ENCODE measurements at regions not wholly inside any gene's neighbourhood (a gene's known extent, or its start where the extent isn't known, plus 50 kb on each side); places are given as distances from the start of the nearest gene placed in this dataset.

DNA sequence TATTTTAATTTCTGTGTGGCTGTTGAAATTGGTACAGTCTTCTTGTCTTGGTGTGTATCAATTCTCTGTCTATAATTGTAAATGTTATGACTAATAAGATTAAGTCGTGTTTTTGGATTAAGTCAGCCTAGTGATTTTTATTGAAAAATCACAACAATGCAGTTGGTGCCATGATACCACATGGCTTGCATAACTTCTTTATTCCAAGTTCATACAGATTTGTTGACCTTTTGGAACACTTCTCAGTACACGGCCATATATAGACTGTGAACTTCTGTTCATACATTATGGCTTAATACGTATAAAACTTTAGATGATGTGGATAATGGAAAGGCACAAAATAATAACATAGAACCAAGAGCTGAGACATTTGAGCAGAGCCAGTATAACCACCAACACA lies 121.2 kb upstream of the NAALADL2 start:
- Histone ChIP-seq H4K20me1 (ENCODE audit: low read depth) (no peaks in the 10 kb centered on the region), H3K36me3 (no peaks in the 10 kb centered on the region), H3K4me1 (peaks cover 11% of the 10 kb centered on the region), H3K27ac (no peak overlapping the region), H3K4me2 (no peak overlapping the region), H3K9me3 (ENCODE audit: low read depth) (no peaks in the 10 kb centered on the region), H3F3A (ENCODE audit: low read depth) (peaks cover 10% of the 10 kb centered on the region), H3K4me3 (no peak overlapping the region), H2AFZ (replicated peaks) (no peak overlapping the region), H3K9ac (no peak overlapping the region), H3K79me2 (ENCODE audit: low read depth) (no peaks in the 10 kb centered on the region), H3K27me3 (no peaks in the 10 kb centered on the region)
- TF ChIP-seq, protein P1, sequence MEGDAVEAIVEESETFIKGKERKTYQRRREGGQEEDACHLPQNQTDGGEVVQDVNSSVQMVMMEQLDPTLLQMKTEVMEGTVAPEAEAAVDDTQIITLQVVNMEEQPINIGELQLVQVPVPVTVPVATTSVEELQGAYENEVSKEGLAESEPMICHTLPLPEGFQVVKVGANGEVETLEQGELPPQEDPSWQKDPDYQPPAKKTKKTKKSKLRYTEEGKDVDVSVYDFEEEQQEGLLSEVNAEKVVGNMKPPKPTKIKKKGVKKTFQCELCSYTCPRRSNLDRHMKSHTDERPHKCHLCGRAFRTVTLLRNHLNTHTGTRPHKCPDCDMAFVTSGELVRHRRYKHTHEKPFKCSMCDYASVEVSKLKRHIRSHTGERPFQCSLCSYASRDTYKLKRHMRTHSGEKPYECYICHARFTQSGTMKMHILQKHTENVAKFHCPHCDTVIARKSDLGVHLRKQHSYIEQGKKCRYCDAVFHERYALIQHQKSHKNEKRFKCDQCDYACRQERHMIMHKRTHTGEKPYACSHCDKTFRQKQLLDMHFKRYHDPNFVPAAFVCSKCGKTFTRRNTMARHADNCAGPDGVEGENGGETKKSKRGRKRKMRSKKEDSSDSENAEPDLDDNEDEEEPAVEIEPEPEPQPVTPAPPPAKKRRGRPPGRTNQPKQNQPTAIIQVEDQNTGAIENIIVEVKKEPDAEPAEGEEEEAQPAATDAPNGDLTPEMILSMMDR (IDR thresholded peaks at IDR 0.05), result no peak
- TF ChIP-seq EZH2phosphoT487 (IDR thresholded peaks at IDR 0.05), result no peak
- no peak for TF ChIP-seq EZH2 (IDR thresholded peaks at IDR 0.05)
- no peak overlapping the region for H3K27ac Mint-ChIP-seq
- no peaks in the 10 kb centered on the region for H3K36me3 Mint-ChIP-seq
- H3K4me1 Mint-ChIP-seq, result peaks cover 8% of the 10 kb centered on the region
- no peaks in the 10 kb centered on the region for H3K27me3 Mint-ChIP-seq (ENCODE audit: insufficient read depth, low read depth)
- peaks cover 3% of the 10 kb centered on the region for H3K9me3 Mint-ChIP-seq
- no peak overlapping the region for H3K4me3 Mint-ChIP-seq
- DNase-seq (ENCODE audit: low spot score), result no peak

DNA sequence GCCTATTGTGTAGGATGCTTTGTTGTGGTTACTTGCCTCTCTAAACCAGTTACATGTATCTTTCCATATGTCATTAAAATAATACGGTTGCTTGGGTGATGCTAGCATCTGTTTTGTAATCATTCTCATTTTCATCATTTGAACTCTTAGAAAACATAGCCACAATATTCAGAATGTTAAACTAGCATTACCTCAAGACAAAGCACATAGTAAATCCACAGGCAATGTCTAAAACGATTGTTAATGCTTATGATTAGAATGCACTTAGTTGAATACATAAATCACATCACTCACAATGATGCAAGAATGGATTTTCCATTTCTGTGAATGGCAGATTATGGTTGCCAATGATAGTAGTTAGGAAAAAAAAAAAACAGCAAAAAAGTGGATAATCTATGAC lies 110.0 kb upstream of the NAALADL2 start:
- no peaks in the 10 kb centered on the region for H3K27me3 ChIP-seq
- no peaks in the 10 kb centered on the region for H3K36me3 ChIP-seq
- no peak for DNase-seq (ENCODE audit: low spot score)
- no peaks in the 10 kb centered on the region for H4K20me1 ChIP-seq (ENCODE audit: low read depth)
- Mint-ChIP-seq H3K4me1 (no peaks in the 10 kb centered on the region), H3K4me3 (no peak overlapping the region), H3K9me3 (peaks cover 6% of the 10 kb centered on the region), H3K27ac (no peak overlapping the region), H3K27me3 (ENCODE audit: insufficient read depth, low read depth) (no peaks in the 10 kb centered on the region), H3K36me3 (peaks cover 3% of the 10 kb centered on the region)
- H3K4me2 ChIP-seq, result no peak overlapping the region
- TF ChIP-seq, protein P1 (IDR thresholded peaks at IDR 0.05), result no peak
- TF ChIP-seq EZH2phosphoT487 (IDR thresholded peaks at IDR 0.05), result no peak
- no peak for TF ChIP-seq EZH2 (IDR thresholded peaks at IDR 0.05)
- no peaks in the 10 kb centered on the region for H3K79me2 ChIP-seq (ENCODE audit: low read depth)
- no peak overlapping the region for H3K4me3 ChIP-seq
- H3K9me3 ChIP-seq (ENCODE audit: low read depth), result no peaks in the 10 kb centered on the region
- no peak overlapping the region for H2AFZ ChIP-seq (replicated peaks)
- H3F3A ChIP-seq (ENCODE audit: low read depth), result no peaks in the 10 kb centered on the region
- H3K9ac ChIP-seq, result no peak overlapping the region
- H3K27ac ChIP-seq, result no peak overlapping the region
- H3K4me1 ChIP-seq, result no peaks in the 10 kb centered on the region

DNA sequence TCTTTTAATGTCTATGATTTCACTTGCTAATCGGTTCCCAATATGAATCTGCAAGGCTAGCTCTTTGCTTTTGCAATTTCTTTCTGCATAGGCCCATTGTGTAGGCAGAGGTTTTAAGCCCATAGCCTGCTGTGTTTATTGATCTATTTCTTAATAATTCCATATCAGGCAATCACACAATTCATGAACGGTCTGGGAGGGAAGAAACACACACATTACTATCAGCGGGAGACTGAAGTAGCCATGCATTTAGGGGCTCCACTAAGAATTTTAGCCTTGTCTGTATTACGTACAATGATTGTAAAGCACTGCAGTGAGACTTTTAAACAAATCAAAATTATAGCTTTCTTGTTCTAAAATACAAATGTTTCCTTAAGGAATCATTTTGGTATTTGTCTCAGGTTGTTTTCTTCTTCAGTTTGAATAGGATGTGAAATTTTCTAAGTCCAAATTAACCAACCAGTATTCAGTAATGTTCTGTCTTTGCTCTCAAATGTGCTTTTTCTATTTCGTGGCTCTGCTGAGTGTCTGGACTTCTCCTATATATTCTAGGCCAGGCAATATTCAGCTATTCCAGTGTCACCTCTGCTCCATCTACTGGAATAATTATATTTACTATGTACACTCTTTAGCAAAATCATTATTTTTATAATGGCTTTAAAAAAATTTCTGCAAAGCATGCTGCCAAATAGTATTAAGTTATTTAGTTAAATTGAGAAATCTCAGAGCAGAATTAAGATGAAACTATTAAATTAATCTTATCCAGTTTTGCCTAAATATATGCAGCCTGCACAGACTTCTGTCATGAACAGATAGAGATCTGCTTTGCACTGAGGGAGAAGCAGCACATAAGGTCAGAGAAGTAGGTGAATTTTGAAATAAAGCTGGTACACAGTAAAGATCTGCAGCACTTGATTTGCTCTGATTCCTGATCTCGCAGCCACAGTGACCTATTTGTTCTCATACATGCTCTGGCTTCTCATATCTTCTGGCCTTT lies 103.0 kb upstream of the NAALADL2 start:
- H3K4me1 ChIP-seq, result no peaks in the 10 kb centered on the region
- H3K4me3 Mint-ChIP-seq, result no peak overlapping the region
- no peaks in the 10 kb centered on the region for H3K27me3 ChIP-seq
- DNase-seq (ENCODE audit: low spot score), result no peak
- H4K20me1 ChIP-seq (ENCODE audit: low read depth), result no peaks in the 10 kb centered on the region
- no peaks in the 10 kb centered on the region for H3F3A ChIP-seq (ENCODE audit: low read depth)
- H3K4me3 ChIP-seq, result no peak overlapping the region
- no peaks in the 10 kb centered on the region for H3K9me3 ChIP-seq (ENCODE audit: low read depth)
- no peak overlapping the region for H2AFZ ChIP-seq (replicated peaks)
- H3K27me3 Mint-ChIP-seq (ENCODE audit: insufficient read depth, low read depth), result no peaks in the 10 kb centered on the region
- no peak overlapping the region for H3K27ac ChIP-seq
- H3K79me2 ChIP-seq (ENCODE audit: low read depth), result no peaks in the 10 kb centered on the region
- no peak for TF ChIP-seq EZH2 (IDR thresholded peaks at IDR 0.05)
- TF ChIP-seq EZH2phosphoT487 (IDR thresholded peaks at IDR 0.05), result no peak
- TF ChIP-seq, protein P1 (IDR thresholded peaks at IDR 0.05), result no peak
- no peak overlapping the region for H3K4me2 ChIP-seq
- no peak overlapping the region for H3K27ac Mint-ChIP-seq
- no peaks in the 10 kb centered on the region for H3K36me3 ChIP-seq
- no peaks in the 10 kb centered on the region for H3K36me3 Mint-ChIP-seq
- H3K4me1 Mint-ChIP-seq, result peaks cover 10% of the 10 kb centered on the region
- H3K9me3 Mint-ChIP-seq, result peaks cover 7% of the 10 kb centered on the region
- no peak overlapping the region for H3K9ac ChIP-seq
